ENCODE measurements at regions not wholly inside any gene's neighbourhood (a gene's known extent, or its start where the extent isn't known, plus 50 kb on each side); places are given as distances from the start of the nearest gene placed in this dataset.

- no peak for DNase-seq (ENCODE audit: low read depth)
Measured at GRCh38 chr3:65112751-65113300, 425.0 kb upstream of the ADAMTS9 start.

GRCh38 chr3:65110661-65111060 lies 422.9 kb upstream of the ADAMTS9 start:
- DNase-seq (ENCODE audit: low read depth) = no peak

GRCh38 chr3:65109966-65110500 lies 422.2 kb upstream of the ADAMTS9 start:
- DNase-seq (ENCODE audit: low read depth) = no peak

GRCh38 chr3:65107174-65107573 lies 419.4 kb upstream of the ADAMTS9 start:
- DNase-seq (ENCODE audit: low read depth) = no peak

GRCh38 chr3:65101450-65101849 lies 413.6 kb upstream of the ADAMTS9 start:
- no peak for DNase-seq (ENCODE audit: low read depth)

GRCh38 chr3:65098400-65098799 lies 410.6 kb upstream of the ADAMTS9 start:
- DNase-seq (ENCODE audit: low read depth) = no peak

GRCh38 chr3:65096110-65096745 lies 408.4 kb upstream of the ADAMTS9 start:
- DNase-seq (ENCODE audit: low read depth) = no peak

GRCh38 chr3:65094723-65095122 lies 406.9 kb upstream of the ADAMTS9 start:
- DNase-seq (ENCODE audit: low read depth) = no peak

- no peak for DNase-seq (ENCODE audit: low read depth)
Measured at GRCh38 chr3:65093641-65094040, 405.8 kb upstream of the ADAMTS9 start.

- no peak for DNase-seq (ENCODE audit: low read depth)
Measured at GRCh38 chr3:65091565-65091964, 403.8 kb upstream of the ADAMTS9 start.

- DNase-seq (ENCODE audit: low read depth) = no peak
Measured at GRCh38 chr3:65083240-65083639, 395.4 kb upstream of the ADAMTS9 start.

GRCh38 chr3:65081536-65081935 lies 393.7 kb upstream of the ADAMTS9 start:
- no peak for DNase-seq (ENCODE audit: low read depth)

- no peak for DNase-seq (ENCODE audit: low read depth)
Measured at GRCh38 chr3:65080432-65080831, 392.6 kb upstream of the ADAMTS9 start.

- DNase-seq (ENCODE audit: low read depth) = no peak
Measured at GRCh38 chr3:65079560-65079959, 391.8 kb upstream of the ADAMTS9 start.

GRCh38 chr3:65078748-65079147 lies 390.9 kb upstream of the ADAMTS9 start:
- no peak for DNase-seq (ENCODE audit: low read depth)

- DNase-seq (ENCODE audit: low read depth) = no peak
Measured at GRCh38 chr3:65077124-65077523, 389.3 kb upstream of the ADAMTS9 start.

- DNase-seq (ENCODE audit: low read depth) = no peak
Measured at GRCh38 chr3:65070968-65071367, 383.2 kb upstream of the ADAMTS9 start.

GRCh38 chr3:65060904-65061303 lies 373.1 kb upstream of the ADAMTS9 start:
- no peak for DNase-seq (ENCODE audit: low read depth)

GRCh38 chr3:65052101-65052500 lies 364.3 kb upstream of the ADAMTS9 start:
- DNase-seq (ENCODE audit: low read depth) = no peak

GRCh38 chr3:65048151-65048550 lies 360.4 kb upstream of the ADAMTS9 start:
- DNase-seq (ENCODE audit: low read depth) = no peak

- no peak for DNase-seq (ENCODE audit: low read depth)
Measured at GRCh38 chr3:65045138-65045537, 357.3 kb upstream of the ADAMTS9 start.

GRCh38 chr3:65044401-65044800 lies 356.6 kb upstream of the ADAMTS9 start:
- DNase-seq (ENCODE audit: low read depth) = no peak

- DNase-seq (ENCODE audit: low read depth) = no peak
Measured at GRCh38 chr3:65042675-65043074, 354.9 kb upstream of the ADAMTS9 start.

GRCh38 chr3:65039754-65040210 lies 352.0 kb upstream of the ADAMTS9 start:
- DNase-seq (ENCODE audit: low read depth) = no peak
